HG03196 (cell line): ENCODE measurements at regions not wholly inside any gene's neighbourhood (a gene's known extent, or its start where the extent isn't known, plus 50 kb on each side); places are given as distances from the start of the nearest gene placed in this dataset.

Experiments
- ATAC-seq: cut with Tn5 transposase; IDR thresholded peaks from one replicate; pipeline ENCODE4 v1.9.1; 2021; ENCODE audit not compliant: unreplicated experiment

- no peak for ATAC-seq
These were observed 181.4 kb downstream of the GRB14 start for GRCh38 chr2:164439885-164440284.

- ATAC-seq: no peak
These were observed 182.0 kb downstream of the GRB14 start for GRCh38 chr2:164439235-164439634.

- no peak for ATAC-seq
These were observed 182.6 kb downstream of the GRB14 start for GRCh38 chr2:164438490-164439205.

- no peak for ATAC-seq
These were observed 185.2 kb downstream of the GRB14 start for GRCh38 chr2:164436131-164436530.

- ATAC-seq: no peak
These were observed 191.0 kb downstream of the GRB14 start for GRCh38 chr2:164430166-164430783.

GRCh38 chr2:164429354-164429753 lies 191.9 kb downstream of the GRB14 start:
- ATAC-seq: no peak

- ATAC-seq: no peak
These were observed 194.2 kb downstream of the GRB14 start for GRCh38 chr2:164427111-164427510.

- no peak for ATAC-seq
These were observed 200.5 kb downstream of the GRB14 start for GRCh38 chr2:164420787-164421186.

- ATAC-seq: no peak
These were observed 208.5 kb downstream of the GRB14 start for GRCh38 chr2:164412831-164413230.

GRCh38 chr2:164389411-164389810 lies 231.9 kb downstream of the GRB14 start:
- ATAC-seq: no peak

GRCh38 chr2:164388511-164388910 lies 232.8 kb downstream of the GRB14 start:
- peak; percentile 97 for ATAC-seq

GRCh38 chr2:164386231-164386630 lies 235.1 kb downstream of the GRB14 start:
- no peak for ATAC-seq

- no peak for ATAC-seq
These were observed 236.8 kb downstream of the GRB14 start for GRCh38 chr2:164384434-164384833.

GRCh38 chr2:164371916-164372315 lies 249.4 kb downstream of the GRB14 start:
- ATAC-seq: no peak

- no peak for ATAC-seq
These were observed 251.9 kb downstream of the GRB14 start for GRCh38 chr2:164369366-164369765.

- no peak for ATAC-seq
These were observed 252.4 kb downstream of the GRB14 start for GRCh38 chr2:164368896-164369295.

GRCh38 chr2:164363646-164364045 lies 257.6 kb downstream of the GRB14 start:
- ATAC-seq: no peak

GRCh38 chr2:164351536-164351935 lies 269.7 kb downstream of the GRB14 start:
- no peak for ATAC-seq

GRCh38 chr2:164335947-164336346 lies 285.3 kb downstream of the GRB14 start:
- no peak for ATAC-seq

GRCh38 chr2:164335128-164335527 lies 286.2 kb downstream of the GRB14 start:
- no peak for ATAC-seq

- no peak for ATAC-seq
These were observed 293.0 kb downstream of the GRB14 start for GRCh38 chr2:164328310-164328709.

GRCh38 chr2:164323978-164324377 lies 297.3 kb downstream of the GRB14 start:
- no peak for ATAC-seq

GRCh38 chr2:164314148-164314547 lies 307.1 kb downstream of the GRB14 start:
- ATAC-seq: no peak
